Astrocyte (in vitro differentiated cells and primary cell): ENCODE measurements at regions not wholly inside any gene's neighbourhood (a gene's known extent, or its start where the extent isn't known, plus 50 kb on each side); places are given as distances from the start of the nearest gene placed in this dataset.

Experiments
- DNase-seq: peaks from one replicate; pipeline ENCODE4 v3.0.0-alpha.2; 2010; ENCODE audit warnings: low read depth
- FAIRE-seq: peaks from 2 replicates; lab custom pipeline; 2011; peaks lifted over from hg19 to GRCh38; lab: Jason Lieb, UNC
- H2AFZ ChIP-seq: 2 replicates; pipeline ENCODE4 v1.6.0; 2012; ENCODE audit warnings: low read depth, low read length, inconsistent platforms
- H3K27ac ChIP-seq: 2 replicates; pipeline ENCODE4 v1.5.1; 2011; ENCODE audit warnings: low read depth, low read length, inconsistent platforms
- H3K27me3 ChIP-seq: 2 replicates; pipeline ENCODE4 v1.6.0; 2011; ENCODE audit warnings: low read length, inconsistent platforms; ENCODE audit not compliant: insufficient read depth
- H3K36me3 ChIP-seq: 2 replicates; pipeline ENCODE4 v1.5.1; 2011; ENCODE audit warnings: low read length, inconsistent platforms; ENCODE audit not compliant: insufficient read depth
- H3K4me1 ChIP-seq: 2 replicates; pipeline ENCODE4 v1.5.1; 2011; ENCODE audit warnings: low read length, inconsistent platforms; ENCODE audit not compliant: insufficient read depth
- H3K4me2 ChIP-seq: 2 replicates; pipeline ENCODE4 v1.6.0; 2012; ENCODE audit warnings: low read length, inconsistent platforms
- H3K4me3 ChIP-seq: 2 replicates; pipeline ENCODE4 v1.5.1; 2011; ENCODE audit warnings: low read depth, mild to moderate bottlenecking, low read length, inconsistent platforms; ENCODE audit not compliant: insufficient read depth
- H3K79me2 ChIP-seq: 2 replicates; pipeline ENCODE4 v1.6.0; 2012; ENCODE audit warnings: mild to moderate bottlenecking, low read length, inconsistent platforms; ENCODE audit not compliant: insufficient read depth
- H3K9ac ChIP-seq: 2 replicates; pipeline ENCODE4 v1.6.0; 2012; ENCODE audit warnings: mild to moderate bottlenecking, low read length, inconsistent platforms
- H3K9me3 ChIP-seq: 2 replicates; pipeline ENCODE4 v1.5.1; 2012; ENCODE audit warnings: low read depth, mild to moderate bottlenecking, low read length, inconsistent platforms; ENCODE audit not compliant: insufficient read depth
- H4K20me1 ChIP-seq: 2 replicates; pipeline ENCODE4 v1.6.0; 2012; ENCODE audit warnings: low read length, inconsistent platforms; ENCODE audit not compliant: insufficient read depth
- H3K27ac Mint-ChIP-seq: one replicate; pipeline ENCODE4 v1.8.0; 2021; ENCODE audit warnings: mild to moderate bottlenecking, mixed read lengths; ENCODE audit not compliant: unreplicated experiment
- H3K27me3 Mint-ChIP-seq: one replicate; pipeline ENCODE4 v1.8.0; 2021; ENCODE audit warnings: low read depth, mixed read lengths; ENCODE audit not compliant: unreplicated experiment
- H3K36me3 Mint-ChIP-seq: one replicate; pipeline ENCODE4 v1.8.0; 2021; ENCODE audit warnings: low read depth, mixed read lengths; ENCODE audit not compliant: unreplicated experiment
- H3K4me1 Mint-ChIP-seq: one replicate; pipeline ENCODE4 v1.8.0; 2021; ENCODE audit warnings: low read depth, mixed read lengths; ENCODE audit not compliant: unreplicated experiment
- H3K4me3 Mint-ChIP-seq: one replicate; pipeline ENCODE4 v1.8.0; 2021; ENCODE audit warnings: mild to moderate bottlenecking, moderate library complexity, mixed read lengths; ENCODE audit not compliant: unreplicated experiment
- H3K9me3 Mint-ChIP-seq: one replicate; pipeline ENCODE4 v1.8.0; 2021; ENCODE audit warnings: mild to moderate bottlenecking, mixed read lengths; ENCODE audit not compliant: unreplicated experiment
- EZH2 ChIP-seq: IDR thresholded peaks from 2 replicates; pipeline ENCODE4 v1.6.1; 2012; ENCODE audit warnings: mild to moderate bottlenecking, low read length, inconsistent platforms; ENCODE audit not compliant: insufficient read depth
- TF ChIP-seq, protein P1 (sequence below): IDR thresholded peaks from 2 replicates; pipeline ENCODE4 v1.5.1; 2011; ENCODE audit warnings: low read depth, mild to moderate bottlenecking, inconsistent platforms, low read length, moderate library complexity; ENCODE audit not compliant: insufficient read depth

- H3K79me2 ChIP-seq = no peaks in the 10 kb centered on the region
- H3K27me3 Mint-ChIP-seq = no peaks in the 10 kb centered on the region
- H3K36me3 Mint-ChIP-seq = no peaks in the 10 kb centered on the region
- no peaks in the 10 kb centered on the region for H3K9me3 ChIP-seq
- no peaks in the 10 kb centered on the region for H3K4me1 ChIP-seq
- no peaks in the 10 kb centered on the region for H3K4me1 Mint-ChIP-seq
- H3K27me3 ChIP-seq = no peaks in the 10 kb centered on the region
- no peak overlapping the region for H3K27ac Mint-ChIP-seq
- no peak for FAIRE-seq
- no peaks in the 10 kb centered on the region for H3K9me3 Mint-ChIP-seq
- no peak overlapping the region for H3K4me2 ChIP-seq
- no peak overlapping the region for H3K4me3 ChIP-seq
- no peak overlapping the region for H2AFZ ChIP-seq
- no peaks in the 10 kb centered on the region for H3K36me3 ChIP-seq
- H3K9ac ChIP-seq = no peak overlapping the region
- no peak for TF ChIP-seq EZH2
- TF ChIP-seq, protein P1, sequence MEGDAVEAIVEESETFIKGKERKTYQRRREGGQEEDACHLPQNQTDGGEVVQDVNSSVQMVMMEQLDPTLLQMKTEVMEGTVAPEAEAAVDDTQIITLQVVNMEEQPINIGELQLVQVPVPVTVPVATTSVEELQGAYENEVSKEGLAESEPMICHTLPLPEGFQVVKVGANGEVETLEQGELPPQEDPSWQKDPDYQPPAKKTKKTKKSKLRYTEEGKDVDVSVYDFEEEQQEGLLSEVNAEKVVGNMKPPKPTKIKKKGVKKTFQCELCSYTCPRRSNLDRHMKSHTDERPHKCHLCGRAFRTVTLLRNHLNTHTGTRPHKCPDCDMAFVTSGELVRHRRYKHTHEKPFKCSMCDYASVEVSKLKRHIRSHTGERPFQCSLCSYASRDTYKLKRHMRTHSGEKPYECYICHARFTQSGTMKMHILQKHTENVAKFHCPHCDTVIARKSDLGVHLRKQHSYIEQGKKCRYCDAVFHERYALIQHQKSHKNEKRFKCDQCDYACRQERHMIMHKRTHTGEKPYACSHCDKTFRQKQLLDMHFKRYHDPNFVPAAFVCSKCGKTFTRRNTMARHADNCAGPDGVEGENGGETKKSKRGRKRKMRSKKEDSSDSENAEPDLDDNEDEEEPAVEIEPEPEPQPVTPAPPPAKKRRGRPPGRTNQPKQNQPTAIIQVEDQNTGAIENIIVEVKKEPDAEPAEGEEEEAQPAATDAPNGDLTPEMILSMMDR = no peak
- DNase-seq = no peak
- no peak overlapping the region for H3K4me3 Mint-ChIP-seq
- no peaks in the 10 kb centered on the region for H4K20me1 ChIP-seq
- no peak overlapping the region for H3K27ac ChIP-seq
Measured at GRCh38 chr2:7325186-7325585, 408.0 kb downstream of the RNF144A start.

DNA sequence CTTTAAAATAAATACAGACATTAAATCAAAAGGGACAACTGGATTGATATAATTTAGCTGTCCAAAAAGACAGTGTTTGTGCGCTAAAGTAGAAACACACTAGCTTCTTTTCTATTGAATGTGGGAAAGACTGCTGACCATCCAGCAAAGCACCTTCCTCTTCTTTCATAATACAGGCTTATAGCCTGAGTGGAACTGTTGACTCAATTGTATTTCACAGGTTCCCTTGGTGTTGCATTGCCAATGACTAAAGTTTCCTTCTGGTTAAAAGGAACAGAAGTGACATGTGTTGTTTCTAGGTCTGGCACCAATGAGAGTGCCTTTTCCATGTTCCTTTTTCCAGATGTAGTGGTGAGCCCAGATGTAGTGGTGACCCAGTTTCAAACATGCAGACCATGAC is 412.3 kb downstream of the RNF144A start:
- H3K9ac ChIP-seq = no peak overlapping the region
- no peak overlapping the region for H3K4me3 ChIP-seq
- H4K20me1 ChIP-seq = no peaks in the 10 kb centered on the region
- no peak overlapping the region for H3K27ac Mint-ChIP-seq
- H3K9me3 Mint-ChIP-seq = no peaks in the 10 kb centered on the region
- no peak for FAIRE-seq
- H3K27me3 ChIP-seq = no peaks in the 10 kb centered on the region
- no peaks in the 10 kb centered on the region for H3K27me3 Mint-ChIP-seq
- no peak for DNase-seq
- no peak overlapping the region for H3K4me2 ChIP-seq
- no peak overlapping the region for H2AFZ ChIP-seq
- TF ChIP-seq, protein P1 = no peak
- no peak for TF ChIP-seq EZH2
- no peaks in the 10 kb centered on the region for H3K4me1 ChIP-seq
- no peaks in the 10 kb centered on the region for H3K36me3 Mint-ChIP-seq
- H3K4me1 Mint-ChIP-seq = no peaks in the 10 kb centered on the region
- no peaks in the 10 kb centered on the region for H3K36me3 ChIP-seq
- H3K4me3 Mint-ChIP-seq = no peak overlapping the region
- H3K27ac ChIP-seq = no peak overlapping the region
- H3K79me2 ChIP-seq = no peaks in the 10 kb centered on the region
- H3K9me3 ChIP-seq = no peaks in the 10 kb centered on the region

DNA sequence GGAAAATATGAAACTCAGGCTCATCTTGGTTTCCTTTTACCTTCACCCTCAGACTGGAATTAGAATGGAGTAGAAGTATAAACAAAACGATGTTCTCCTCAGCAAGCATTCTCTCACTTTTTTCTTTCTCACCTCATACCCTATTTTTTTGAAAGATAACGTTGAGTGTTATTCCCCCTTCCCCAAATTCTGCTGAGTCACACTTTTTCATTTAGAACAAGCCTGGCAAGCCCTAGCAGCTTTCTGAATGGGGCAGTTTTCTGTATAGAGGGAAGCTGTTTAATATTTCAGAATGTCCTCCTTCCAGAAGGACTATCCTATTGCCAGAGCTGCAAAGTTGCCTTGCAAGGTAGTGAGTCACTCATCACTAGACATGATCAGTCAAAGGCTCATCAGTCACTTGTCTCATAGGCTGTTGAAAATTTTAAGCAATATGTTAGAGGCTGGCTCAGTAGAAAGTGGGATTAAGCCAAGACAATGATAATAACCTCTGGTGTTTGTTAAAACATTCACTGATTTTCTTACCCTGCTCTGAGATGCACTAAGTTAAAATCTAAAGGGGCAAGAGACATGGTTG is 416.1 kb downstream of the RNF144A start:
- H3K9ac ChIP-seq = no peak overlapping the region
- H3K4me1 ChIP-seq = no peaks in the 10 kb centered on the region
- Mint-ChIP-seq H3K4me1 (no peaks in the 10 kb centered on the region), H3K9me3 (no peaks in the 10 kb centered on the region), H3K27ac (no peak overlapping the region), H3K36me3 (no peaks in the 10 kb centered on the region), H3K27me3 (peaks cover 4% of the 10 kb centered on the region), H3K4me3 (no peak overlapping the region)
- H3K4me3 ChIP-seq = no peak overlapping the region
- H3K79me2 ChIP-seq = no peaks in the 10 kb centered on the region
- H3K27ac ChIP-seq = no peak overlapping the region
- H4K20me1 ChIP-seq = no peaks in the 10 kb centered on the region
- no peaks in the 10 kb centered on the region for H3K9me3 ChIP-seq
- no peaks in the 10 kb centered on the region for H3K27me3 ChIP-seq
- no peaks in the 10 kb centered on the region for H3K36me3 ChIP-seq
- TF ChIP-seq, protein P1 = no peak
- TF ChIP-seq EZH2 = no peak
- DNase-seq = no peak
- FAIRE-seq = no peak
- H3K4me2 ChIP-seq = no peak overlapping the region
- no peak overlapping the region for H2AFZ ChIP-seq
